Spleen (tissue), 7 donors: ENCODE measurements at regions not wholly inside any gene's neighbourhood (a gene's known extent, or its start where the extent isn't known, plus 50 kb on each side); places are given as distances from the start of the nearest gene placed in this dataset.

ENCODE experiments used
- CTCF ChIP-seq, 11 experiments: fragments of 200-600 bp in 7 of 11; fragments of 450-650 bp in 4 of 11; sonication (generic) in 4 of 11; IDR thresholded peaks in 8 of 11; conservative IDR thresholded peaks in 3 of 11; 1 replicate in 7 of 11; 2 replicates in 4 of 11; pipeline versions ENCODE4 v1.4.0 to v1.8.0; 2016 to 2021; ENCODE audit warnings: antibody characterized with exemption in 11 of 11, inconsistent platforms in 4 of 11, mild to moderate bottlenecking in 1 of 11
- POLR2A ChIP-seq, 3 donors: fragments of 450-650 bp; IDR thresholded peaks; one replicate each; pipeline ENCODE4 v1.5.1; 2017; ENCODE audit warnings: antibody characterized with exemption in 3 of 3, mild to moderate bottlenecking in 1 of 3
- donor health status: DM: no; HTN: no; CAD: no; lungs with moderate emphysema.
- donor health status: DM: no; HTN: no; CAD: no.
- donor health status: DM: no; HTN: no; CAD: no.

GRCh38 chr14:82445810-82446570 lies 912.3 kb upstream of the SEL1L start:
- TF ChIP-seq CTCF (IDR thresholded peaks at IDR 0.05 in 8 of 11, conservative IDR thresholded peaks at IDR 0.05 in 3 of 11) (no peak), POLR2A (IDR thresholded peaks at IDR 0.05) (no peak)
